ENCODE measurements at regions not wholly inside any gene's neighbourhood (a gene's known extent, or its start where the extent isn't known, plus 50 kb on each side); places are given as distances from the start of the nearest gene placed in this dataset.

DNA sequence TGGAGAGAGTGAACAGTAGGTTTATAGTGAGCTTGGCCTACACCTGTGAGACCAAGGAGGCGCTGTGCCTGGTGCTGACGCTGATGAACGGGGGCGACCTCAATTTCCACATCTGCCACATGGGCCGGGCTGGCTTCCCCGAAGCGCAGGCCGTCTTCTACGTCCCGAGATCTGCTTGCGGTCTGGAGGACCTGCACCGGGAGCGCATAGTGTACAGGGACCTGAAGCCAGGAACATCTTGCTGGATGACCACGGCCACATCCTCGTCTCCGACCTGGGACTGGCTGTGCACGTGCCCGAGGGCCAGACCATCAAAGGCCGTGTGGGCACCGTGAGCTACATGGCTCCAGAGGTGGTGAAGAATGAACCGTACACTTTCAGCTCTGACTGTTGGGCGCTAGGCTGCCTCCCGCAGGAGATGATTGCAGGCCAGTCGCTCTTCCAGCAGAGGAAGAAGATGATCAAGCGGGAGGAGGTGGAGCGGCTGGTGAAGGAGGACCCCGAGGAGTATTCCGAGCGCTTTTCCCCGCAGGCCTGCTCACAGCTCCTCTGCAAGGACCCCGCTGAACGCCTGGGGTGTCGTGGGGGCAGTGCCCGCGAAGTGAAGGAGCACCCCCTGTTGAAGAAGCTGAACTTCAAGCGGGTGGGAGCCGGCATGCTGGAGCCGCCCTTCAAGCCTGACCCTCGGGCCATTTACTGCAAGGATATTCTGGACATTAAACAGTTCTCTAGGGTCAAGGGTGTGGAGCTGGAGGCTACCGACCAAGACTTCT lies 139.0 kb downstream of the ZDHHC20 start:
- H3K9ac ChIP-seq (ENCODE audit: low read depth, low read length), result no peak overlapping the region
- no peaks in the 10 kb centered on the region for H3K9me3 ChIP-seq (ENCODE audit: control insufficient read depth, insufficient read depth, low read length)
- no peaks in the 10 kb centered on the region for H3K36me3 ChIP-seq (ENCODE audit: insufficient read depth, low read length)
- no peaks in the 10 kb centered on the region for H3K4me1 ChIP-seq (ENCODE audit: insufficient read depth, low read length)

DNA sequence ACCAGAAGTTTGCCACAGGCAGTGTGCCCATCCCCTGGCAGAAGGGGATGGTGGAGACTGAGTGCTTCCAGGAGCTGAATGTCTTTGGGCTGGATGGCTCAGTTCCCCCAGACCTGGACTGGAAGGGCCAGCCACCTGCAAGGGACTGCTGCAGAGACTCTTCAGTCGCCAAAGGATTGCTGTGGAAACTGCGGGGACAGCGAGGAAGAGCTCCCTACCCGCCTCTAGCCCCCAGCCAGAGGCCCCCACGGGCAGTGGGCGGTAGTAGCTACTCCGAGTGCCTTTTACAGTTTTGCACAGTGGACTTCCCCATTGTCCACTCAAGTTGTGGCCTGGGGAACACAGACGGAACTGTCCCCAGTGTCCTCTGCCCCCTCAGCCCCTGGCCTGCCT lies 138.5 kb downstream of the ZDHHC20 start:
- no peak overlapping the region for H3K9ac ChIP-seq (ENCODE audit: low read depth, low read length)
- no peaks in the 10 kb centered on the region for H3K9me3 ChIP-seq (ENCODE audit: control insufficient read depth, insufficient read depth, low read length)
- H3K36me3 ChIP-seq (ENCODE audit: insufficient read depth, low read length), result no peaks in the 10 kb centered on the region
- H3K4me1 ChIP-seq (ENCODE audit: insufficient read depth, low read length), result no peaks in the 10 kb centered on the region

DNA sequence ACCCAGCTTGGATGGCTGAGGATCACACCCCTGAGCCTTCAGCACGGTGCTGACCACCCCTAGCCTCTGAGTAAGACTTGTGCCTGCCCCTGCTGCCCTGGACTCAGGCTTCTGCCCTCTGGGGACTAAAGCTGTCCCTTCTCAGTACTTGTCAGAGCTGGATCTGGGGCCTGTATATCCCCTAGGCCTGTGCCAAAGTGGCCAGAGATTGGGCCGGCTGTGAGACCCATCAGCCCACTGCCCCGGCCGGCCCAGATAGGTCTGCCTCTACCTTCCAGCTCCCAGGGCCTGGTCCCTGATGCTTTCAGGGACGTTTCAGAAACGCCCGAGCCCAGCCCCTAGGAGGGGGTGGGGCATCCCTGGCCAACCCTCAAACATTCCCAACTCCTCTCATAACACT lies 137.8 kb downstream of the ZDHHC20 start:
- H3K4me1 ChIP-seq (ENCODE audit: insufficient read depth, low read length), result no peaks in the 10 kb centered on the region
- H3K9me3 ChIP-seq (ENCODE audit: control insufficient read depth, insufficient read depth, low read length), result no peaks in the 10 kb centered on the region
- no peak overlapping the region for H3K9ac ChIP-seq (ENCODE audit: low read depth, low read length)
- H3K36me3 ChIP-seq (ENCODE audit: insufficient read depth, low read length), result no peaks in the 10 kb centered on the region

DNA sequence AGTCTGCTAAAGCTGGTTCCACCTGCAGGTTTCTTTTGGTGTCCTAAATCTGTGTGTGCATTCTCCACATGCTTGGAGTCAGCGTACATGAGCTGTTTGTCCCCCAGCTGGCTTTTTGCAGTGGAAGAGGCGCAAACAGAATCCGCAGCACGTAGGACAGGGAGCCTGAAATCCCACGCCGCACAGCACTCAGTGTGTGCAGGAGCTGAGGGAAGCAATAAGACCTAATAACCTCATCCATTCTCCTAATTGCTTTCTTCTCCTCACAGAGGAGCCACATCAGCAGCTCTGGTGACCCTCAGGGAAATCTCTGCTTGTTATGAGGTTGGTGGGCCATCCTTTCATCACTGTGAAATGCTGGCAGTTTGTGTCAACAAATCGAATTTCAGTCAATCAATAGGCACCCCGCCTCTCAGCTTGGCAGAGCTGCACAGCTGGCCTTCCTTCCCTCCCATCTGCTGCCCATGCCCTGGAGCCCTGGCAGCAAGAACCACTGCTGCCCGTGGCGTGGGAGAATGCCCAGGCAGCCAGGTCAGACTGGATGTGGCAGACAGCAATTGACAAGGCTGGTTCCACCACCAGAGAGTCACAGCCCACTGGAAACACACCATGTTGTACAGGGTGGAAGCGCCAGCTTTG lies 136.7 kb downstream of the ZDHHC20 start:
- peaks cover 3% of the 10 kb centered on the region; the same call in 1 of the 2 replicates for H3K4me1 ChIP-seq (ENCODE audit: insufficient read depth, low read length)
- H3K9ac ChIP-seq (ENCODE audit: low read depth, low read length), result no peak overlapping the region
- no peaks in the 10 kb centered on the region for H3K36me3 ChIP-seq (ENCODE audit: insufficient read depth, low read length)
- H3K9me3 ChIP-seq (ENCODE audit: control insufficient read depth, insufficient read depth, low read length), result no peaks in the 10 kb centered on the region
